ENCODE measurements at regions not wholly inside any gene's neighbourhood (a gene's known extent, or its start where the extent isn't known, plus 50 kb on each side); places are given as distances from the start of the nearest gene placed in this dataset.

- ChIA-PET CTCF (no interaction called here), POLR2A (no interaction called here)
- TF ChIP-seq CTCF (IDR thresholded peaks at IDR 0.05; ENCODE audit: insufficient read depth, low read depth, low read length), result no peak
- Histone ChIP-seq H3K27me3 (ENCODE audit: control insufficient read depth, insufficient read depth, low read length) (no peaks in the 10 kb centered on the region), H3K4me3 (ENCODE audit: low read depth, low read length) (no peak overlapping the region), H3K36me3 (ENCODE audit: control insufficient read depth, insufficient read depth, low read length) (no peaks in the 10 kb centered on the region)
- DNase-seq (ENCODE audit: low read depth), result no peak
Observed at GRCh38 chrX:46185923-46186810, 359.1 kb downstream of the ZNF674 start.

- no peaks in the 10 kb centered on the region for H3K27me3 ChIP-seq (ENCODE audit: control insufficient read depth, insufficient read depth, low read length)
- CTCF ChIA-PET, result no interaction called here
- POLR2A ChIA-PET, result no interaction called here
- no peak overlapping the region for H3K4me3 ChIP-seq (ENCODE audit: low read depth, low read length)
- no peak for DNase-seq (ENCODE audit: low read depth)
- H3K36me3 ChIP-seq (ENCODE audit: control insufficient read depth, insufficient read depth, low read length), result no peaks in the 10 kb centered on the region
- TF ChIP-seq CTCF (IDR thresholded peaks at IDR 0.05; ENCODE audit: insufficient read depth, low read depth, low read length), result no peak
Observed at GRCh38 chrX:46184749-46185148, 360.5 kb downstream of the ZNF674 start.

- peak; percentile 61 for DNase-seq (ENCODE audit: low read depth)
- TF ChIP-seq CTCF (IDR thresholded peaks at IDR 0.05; ENCODE audit: insufficient read depth, low read depth, low read length), result no peak
- Histone ChIP-seq H3K4me3 (ENCODE audit: low read depth, low read length) (no peak overlapping the region), H3K27me3 (ENCODE audit: control insufficient read depth, insufficient read depth, low read length) (no peaks in the 10 kb centered on the region), H3K36me3 (ENCODE audit: control insufficient read depth, insufficient read depth, low read length) (no peaks in the 10 kb centered on the region)
- POLR2A ChIA-PET, result no interaction called here
- CTCF ChIA-PET, result no interaction called here
Observed at GRCh38 chrX:46180258-46180687, 364.9 kb downstream of the ZNF674 start.

- no peak for TF ChIP-seq CTCF (IDR thresholded peaks at IDR 0.05; ENCODE audit: insufficient read depth, low read depth, low read length)
- POLR2A ChIA-PET, result no interaction called here
- Histone ChIP-seq H3K36me3 (ENCODE audit: control insufficient read depth, insufficient read depth, low read length) (no peaks in the 10 kb centered on the region), H3K27me3 (ENCODE audit: control insufficient read depth, insufficient read depth, low read length) (no peaks in the 10 kb centered on the region), H3K4me3 (ENCODE audit: low read depth, low read length) (no peak overlapping the region)
- CTCF ChIA-PET, result no interaction called here
- no peak for DNase-seq (ENCODE audit: low read depth)
Observed at GRCh38 chrX:46179748-46180147, 365.5 kb downstream of the ZNF674 start.

GRCh38 chrX:46178763-46179162 is 366.5 kb downstream of the ZNF674 start:
- POLR2A ChIA-PET, result no interaction called here
- CTCF ChIA-PET, result no interaction called here
- TF ChIP-seq CTCF (IDR thresholded peaks at IDR 0.05; ENCODE audit: insufficient read depth, low read depth, low read length), result no peak
- DNase-seq (ENCODE audit: low read depth), result no peak
- H3K36me3 ChIP-seq (ENCODE audit: control insufficient read depth, insufficient read depth, low read length), result no peaks in the 10 kb centered on the region
- no peaks in the 10 kb centered on the region for H3K27me3 ChIP-seq (ENCODE audit: control insufficient read depth, insufficient read depth, low read length)
- no peak overlapping the region for H3K4me3 ChIP-seq (ENCODE audit: low read depth, low read length)

Data from BJ (cell line).